ENCODE measurements at regions not wholly inside any gene's neighbourhood (a gene's known extent, or its start where the extent isn't known, plus 50 kb on each side); places are given as distances from the start of the nearest gene placed in this dataset.

- DNase-seq, result no peak
Observed at GRCh38 chr10:106175760-106176377, 988.6 kb downstream of the SORCS1 start.

- no peak for DNase-seq
Observed at GRCh38 chr10:106173838-106174237, 990.7 kb downstream of the SORCS1 start.

GRCh38 chr10:106169241-106169640 is 995.3 kb downstream of the SORCS1 start:
- DNase-seq, result no peak

GRCh38 chr10:106167946-106168345 is 996.6 kb downstream of the SORCS1 start:
- no peak for DNase-seq

GRCh38 chr10:106158241-106158640 is 1006.3 kb downstream of the SORCS1 start:
- DNase-seq, result no peak

- DNase-seq, result no peak
Observed at GRCh38 chr10:106147021-106147420, 1017.5 kb downstream of the SORCS1 start.

GRCh38 chr10:106139915-106140314 is 1024.6 kb downstream of the SORCS1 start:
- DNase-seq, result no peak

GRCh38 chr10:106136175-106136574 is 1028.3 kb downstream of the SORCS1 start:
- DNase-seq, result no peak

- no peak for DNase-seq
Observed at GRCh38 chr10:106134326-106135000, 1030.0 kb downstream of the SORCS1 start.

- DNase-seq, result no peak
Observed at GRCh38 chr10:106133451-106133850, 1031.1 kb downstream of the SORCS1 start.

- DNase-seq, result no peak
Observed at GRCh38 chr10:106132956-106133355, 1031.5 kb downstream of the SORCS1 start.

- no peak for DNase-seq
Observed at GRCh38 chr10:106114656-106115186, 1049.8 kb downstream of the SORCS1 start.

- DNase-seq, result no peak
Observed at GRCh38 chr10:106111246-106111645, 1053.3 kb downstream of the SORCS1 start.

- no peak for DNase-seq
Observed at GRCh38 chr10:106107706-106108105, 1056.8 kb downstream of the SORCS1 start.

GRCh38 chr10:106106114-106106513 is 1058.4 kb downstream of the SORCS1 start:
- no peak for DNase-seq

GRCh38 chr10:106089855-106090254 is 1074.7 kb downstream of the SORCS1 start:
- DNase-seq, result no peak

GRCh38 chr10:106086391-106086790 is 1078.1 kb downstream of the SORCS1 start:
- no peak for DNase-seq

- no peak for DNase-seq
Observed at GRCh38 chr10:106083572-106083971, 1080.9 kb downstream of the SORCS1 start.

- DNase-seq, result no peak
Observed at GRCh38 chr10:106082865-106083264, 1081.6 kb downstream of the SORCS1 start.

- no peak for DNase-seq
Observed at GRCh38 chr10:106078895-106079576, 1085.5 kb downstream of the SORCS1 start.

- no peak for DNase-seq
Observed at GRCh38 chr10:106076496-106076895, 1088.0 kb downstream of the SORCS1 start.

- no peak for DNase-seq
Observed at GRCh38 chr10:106053061-106053460, 1111.4 kb downstream of the SORCS1 start.

- DNase-seq, result no peak
Observed at GRCh38 chr10:106044503-106044902, 1120.0 kb downstream of the SORCS1 start.

- DNase-seq, result no peak
Observed at GRCh38 chr10:106043863-106044262, 1120.6 kb downstream of the SORCS1 start.
